T-helper 1 cell treated with Interleukin-12 subunit alpha and Interleukin-12 subunit beta and Interleukin-4 antibody, amounts not matched to agents 30 μg/mL and 1 μg/mL, for 36 hours (primary cell): ENCODE measurements at regions not wholly inside any gene's neighbourhood (a gene's known extent, or its start where the extent isn't known, plus 50 kb on each side); places are given as distances from the start of the nearest gene placed in this dataset.
"Not testable (repeated sequence)": the region's sequence is repeated elsewhere in the genome, so short reads cannot be mapped to it uniquely, and the experiment has no call there.

Source experiments
- H3K27ac Mint-ChIP-seq: one replicate; pipeline ENCODE4 v1.8.0; 2021; ENCODE audit warnings: mild to moderate bottlenecking, mixed read lengths
- H3K27me3 Mint-ChIP-seq: one replicate; pipeline ENCODE4 v1.8.0; 2021; ENCODE audit warnings: low read depth, mixed read lengths
- H3K36me3 Mint-ChIP-seq: one replicate; pipeline ENCODE4 v1.8.0; 2021; ENCODE audit warnings: low read depth, mixed read lengths
- H3K4me1 Mint-ChIP-seq: one replicate; pipeline ENCODE4 v1.8.0; 2021; ENCODE audit warnings: low read depth, mixed read lengths
- H3K4me3 Mint-ChIP-seq: one replicate; pipeline ENCODE4 v1.8.0; 2021; ENCODE audit warnings: mild to moderate bottlenecking, moderate library complexity, mixed read lengths
- H3K9me3 Mint-ChIP-seq: one replicate; pipeline ENCODE4 v1.8.0; 2021; ENCODE audit warnings: mixed read lengths

DNA sequence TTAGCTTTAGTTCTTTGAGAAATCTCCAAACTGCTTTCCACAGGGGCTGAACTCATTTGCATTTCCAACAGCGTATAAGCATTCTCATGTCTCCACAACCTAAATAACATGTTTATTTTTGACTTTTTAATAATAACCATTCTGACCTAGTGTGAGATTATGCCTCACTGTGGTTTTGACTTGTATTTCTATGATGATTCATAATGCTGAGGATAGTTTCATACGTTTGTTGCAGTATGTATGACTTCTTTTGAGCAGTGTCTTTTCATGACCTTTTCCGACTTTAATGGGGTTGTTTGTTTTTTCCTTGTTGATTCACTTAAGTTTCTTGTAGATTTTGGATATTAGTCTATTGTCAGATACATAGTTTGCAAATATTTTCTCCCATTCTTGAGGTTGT, 1833.0 kb upstream of the PCDH10 start:
- Mint-ChIP-seq H3K36me3 (no peaks in the 10 kb centered on the region), H3K4me3 (no peak overlapping the region), H3K27ac (no peak overlapping the region), H3K9me3 (peaks cover 5% of the 10 kb centered on the region), H3K27me3 (no peaks in the 10 kb centered on the region), H3K4me1 (no peaks in the 10 kb centered on the region)

GRCh38 chr4:131337936-131338335, 1811.2 kb upstream of the PCDH10 start:
- no peak overlapping the region for H3K4me3 Mint-ChIP-seq
- H3K9me3 Mint-ChIP-seq: peaks cover 4% of the 10 kb centered on the region
- no peaks in the 10 kb centered on the region for H3K27me3 Mint-ChIP-seq
- no peak overlapping the region for H3K27ac Mint-ChIP-seq
- no peaks in the 10 kb centered on the region for H3K4me1 Mint-ChIP-seq
- no peaks in the 10 kb centered on the region for H3K36me3 Mint-ChIP-seq

DNA sequence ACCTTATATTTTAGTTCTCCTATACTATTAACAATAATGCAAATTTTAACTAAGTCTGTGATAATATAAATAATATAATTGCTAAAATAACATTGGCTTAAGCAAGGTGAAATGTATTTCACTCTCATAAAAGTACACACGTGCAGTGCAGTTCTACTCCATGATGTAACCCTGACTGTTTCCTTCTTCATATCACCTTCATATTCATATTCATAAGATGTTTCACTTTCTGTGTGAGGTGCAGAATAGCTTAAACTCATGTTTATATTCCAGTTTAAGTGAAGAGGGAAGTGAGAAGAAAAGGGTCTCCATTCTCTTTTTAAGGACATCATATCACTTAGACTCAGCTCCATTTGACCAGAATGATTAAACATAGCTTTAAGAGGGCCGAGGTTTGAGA, 1810.0 kb upstream of the PCDH10 start:
- Mint-ChIP-seq H3K27ac (no peak overlapping the region), H3K36me3 (no peaks in the 10 kb centered on the region), H3K27me3 (no peaks in the 10 kb centered on the region), H3K4me1 (no peaks in the 10 kb centered on the region), H3K4me3 (no peak overlapping the region), H3K9me3 (peaks cover 4% of the 10 kb centered on the region)

DNA sequence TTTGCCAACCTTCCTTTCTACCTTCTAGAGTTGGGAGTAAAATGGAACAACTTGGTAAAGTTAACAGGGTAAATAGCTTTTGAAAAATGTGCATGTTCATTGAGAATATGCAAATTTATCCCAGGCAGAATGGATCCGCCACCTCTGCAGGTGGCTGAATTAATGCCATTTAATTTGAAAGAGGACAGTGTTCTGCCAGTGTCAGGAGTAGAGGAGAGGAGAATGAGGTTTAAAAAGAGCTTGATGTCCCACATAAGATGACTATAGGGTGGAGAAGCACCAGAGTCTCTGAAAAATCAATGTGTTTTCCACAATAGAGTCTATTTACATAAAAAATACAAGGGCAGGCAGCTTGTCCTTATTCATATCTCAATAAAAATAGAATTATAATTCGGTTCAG, 1804.3 kb upstream of the PCDH10 start:
- no peaks in the 10 kb centered on the region for H3K36me3 Mint-ChIP-seq
- H3K27me3 Mint-ChIP-seq: no peaks in the 10 kb centered on the region
- H3K4me3 Mint-ChIP-seq: no peak overlapping the region
- no peak overlapping the region for H3K27ac Mint-ChIP-seq
- H3K4me1 Mint-ChIP-seq: no peaks in the 10 kb centered on the region
- H3K9me3 Mint-ChIP-seq: peaks cover 4% of the 10 kb centered on the region

DNA sequence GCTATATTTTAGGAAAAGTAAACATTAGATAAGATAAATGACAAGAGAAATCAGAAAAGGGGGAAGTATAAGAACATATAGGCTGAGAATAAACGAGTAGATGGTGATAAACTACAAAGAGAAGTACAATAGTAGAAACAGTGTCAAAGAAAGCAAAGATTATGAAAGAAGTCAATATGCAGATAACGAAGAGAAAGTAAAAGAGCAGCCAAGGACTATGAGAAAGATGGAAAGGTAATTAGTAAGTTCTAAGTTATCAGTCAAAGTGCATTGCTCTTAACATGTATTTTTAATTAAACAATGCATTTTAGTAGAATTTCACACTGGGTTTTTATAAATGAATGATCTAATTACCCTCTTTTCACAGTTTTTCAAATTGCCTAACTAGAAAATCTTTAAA, 1801.3 kb upstream of the PCDH10 start:
- Mint-ChIP-seq H3K9me3 (no peaks in the 10 kb centered on the region), H3K4me3 (no peak overlapping the region), H3K4me1 (no peaks in the 10 kb centered on the region), H3K27ac (no peak overlapping the region), H3K27me3 (no peaks in the 10 kb centered on the region), H3K36me3 (no peaks in the 10 kb centered on the region)

DNA sequence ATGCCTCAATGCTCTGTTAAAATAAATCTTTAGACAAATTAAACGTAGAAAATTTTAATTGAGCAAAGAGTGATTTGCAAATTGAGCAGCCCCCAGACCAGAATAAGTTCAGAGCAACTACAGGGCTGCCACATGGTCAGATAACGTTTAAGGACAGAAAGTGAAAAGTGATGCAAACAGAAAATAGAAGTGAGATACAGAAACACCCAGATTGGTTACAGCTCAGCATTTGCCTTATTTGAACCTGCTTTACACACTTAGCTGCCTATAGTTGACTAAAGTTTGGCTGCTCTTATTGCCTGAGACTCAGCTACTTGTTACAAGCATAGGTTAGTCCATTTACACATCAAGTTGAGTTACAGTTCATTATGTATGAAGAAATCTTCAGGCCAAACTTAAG, 1800.8 kb upstream of the PCDH10 start:
- Mint-ChIP-seq H3K27ac (no peak overlapping the region), H3K9me3 (peaks cover 2% of the 10 kb centered on the region)

GRCh38 chr4:131352371-131352770, 1796.7 kb upstream of the PCDH10 start:
- H3K36me3 Mint-ChIP-seq, H3K27me3 Mint-ChIP-seq, H3K27ac Mint-ChIP-seq, H3K4me1 Mint-ChIP-seq, H3K9me3 Mint-ChIP-seq, H3K4me3 Mint-ChIP-seq: not testable (repeated sequence)

More for the DNA sequence above, 1800.8 kb upstream of the PCDH10 start:
- Mint-ChIP-seq H3K4me3 (no peak overlapping the region), H3K27me3 (no peaks in the 10 kb centered on the region), H3K36me3 (no peaks in the 10 kb centered on the region), H3K4me1 (no peaks in the 10 kb centered on the region)

DNA sequence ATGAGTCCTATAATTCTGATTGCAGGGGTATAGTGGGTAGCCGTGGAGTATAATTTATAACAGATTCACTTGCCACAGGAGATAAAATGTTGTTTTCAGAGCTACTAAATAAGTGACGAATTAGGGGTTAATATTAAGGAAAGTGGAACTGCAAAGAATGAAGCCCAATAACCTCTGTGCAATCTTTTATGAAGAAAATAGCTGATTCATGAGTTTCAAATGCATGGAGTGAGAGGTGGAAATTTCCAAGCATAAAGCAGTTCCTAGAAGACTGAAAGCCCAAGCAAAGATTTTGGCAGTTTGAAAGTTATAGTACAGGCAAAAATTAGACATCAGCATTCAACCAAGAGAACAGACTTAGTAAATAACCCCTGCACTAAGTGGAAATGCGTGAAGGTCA, 1782.4 kb upstream of the PCDH10 start:
- Mint-ChIP-seq H3K4me1 (no peaks in the 10 kb centered on the region), H3K27ac (no peak overlapping the region), H3K9me3 (no peaks in the 10 kb centered on the region), H3K27me3 (no peaks in the 10 kb centered on the region), H3K36me3 (no peaks in the 10 kb centered on the region), H3K4me3 (no peak overlapping the region)

DNA sequence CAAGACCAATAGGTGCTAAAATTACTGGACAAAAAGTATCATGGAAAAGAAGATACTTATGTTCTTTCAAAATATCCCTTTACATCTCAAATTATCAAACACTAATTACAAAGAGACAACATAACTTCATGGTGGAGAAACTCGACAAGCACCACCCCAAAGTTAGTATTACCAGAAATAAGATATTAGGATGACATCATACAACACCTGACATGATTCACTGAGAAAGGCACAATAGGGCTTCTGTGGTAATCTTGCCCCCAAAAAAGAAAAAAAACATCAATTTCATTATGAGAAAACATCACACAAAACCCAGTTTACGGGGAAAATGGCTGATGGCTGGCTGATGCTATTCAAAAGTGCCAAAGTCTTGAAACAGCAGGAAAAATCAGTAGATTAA, 1781.7 kb upstream of the PCDH10 start:
- no peak overlapping the region for H3K4me3 Mint-ChIP-seq
- H3K27ac Mint-ChIP-seq: no peak overlapping the region
- no peaks in the 10 kb centered on the region for H3K9me3 Mint-ChIP-seq
- H3K36me3 Mint-ChIP-seq: no peaks in the 10 kb centered on the region
- no peaks in the 10 kb centered on the region for H3K4me1 Mint-ChIP-seq
- no peaks in the 10 kb centered on the region for H3K27me3 Mint-ChIP-seq

DNA sequence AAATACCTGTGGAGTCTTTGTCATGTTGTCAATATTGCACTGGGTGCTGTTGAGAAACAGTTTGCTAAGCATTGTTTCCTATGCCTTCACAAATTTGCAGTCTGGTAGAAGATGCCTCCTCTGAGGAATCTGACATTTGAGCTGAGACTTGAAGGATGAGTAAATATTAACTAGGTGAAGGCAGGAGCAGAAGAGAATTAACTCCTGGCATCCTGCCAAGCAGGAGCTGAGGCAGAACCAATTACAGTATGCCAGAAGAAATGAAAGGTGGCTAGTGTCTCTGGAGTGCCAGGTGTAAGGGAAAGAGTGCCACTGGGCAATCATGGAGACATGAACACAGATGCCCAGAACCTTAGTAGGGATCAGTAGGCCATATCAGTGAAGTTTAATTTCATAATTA, 1778.2 kb upstream of the PCDH10 start:
- Mint-ChIP-seq H3K27ac (no peak overlapping the region), H3K4me3 (no peak overlapping the region), H3K9me3 (peaks cover 5% of the 10 kb centered on the region), H3K36me3 (no peaks in the 10 kb centered on the region), H3K27me3 (no peaks in the 10 kb centered on the region), H3K4me1 (no peaks in the 10 kb centered on the region)

DNA sequence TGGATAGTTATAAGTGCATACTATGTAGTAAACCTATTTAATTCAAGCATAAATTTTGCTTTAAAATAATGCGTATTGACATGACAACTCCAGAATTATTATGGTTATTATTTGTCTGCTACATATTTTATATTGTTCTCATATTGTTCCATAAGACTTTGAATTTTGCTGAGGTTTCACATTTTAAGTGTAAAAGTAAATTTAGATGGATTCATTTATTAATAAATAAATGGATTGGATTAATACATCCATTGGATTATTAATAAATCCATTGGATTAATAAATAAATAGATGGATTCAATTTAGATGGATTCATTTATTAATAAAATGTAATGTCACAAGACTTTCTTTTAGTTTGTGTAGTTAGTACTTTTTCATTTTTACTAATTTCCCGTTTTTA, 1768.0 kb upstream of the PCDH10 start:
- no peaks in the 10 kb centered on the region for H3K4me1 Mint-ChIP-seq
- H3K36me3 Mint-ChIP-seq: no peaks in the 10 kb centered on the region
- no peaks in the 10 kb centered on the region for H3K9me3 Mint-ChIP-seq
- H3K4me3 Mint-ChIP-seq: no peak overlapping the region
- H3K27ac Mint-ChIP-seq: no peak overlapping the region
- H3K27me3 Mint-ChIP-seq: no peaks in the 10 kb centered on the region

GRCh38 chr4:131382839-131383238, 1766.3 kb upstream of the PCDH10 start:
- Mint-ChIP-seq H3K4me1 (no peaks in the 10 kb centered on the region), H3K27ac (no peak overlapping the region), H3K4me3 (no peak overlapping the region), H3K36me3 (no peaks in the 10 kb centered on the region), H3K9me3 (no peaks in the 10 kb centered on the region), H3K27me3 (no peaks in the 10 kb centered on the region)

GRCh38 chr4:131388277-131388676, 1760.8 kb upstream of the PCDH10 start:
- Mint-ChIP-seq H3K4me1 (no peaks in the 10 kb centered on the region), H3K36me3 (no peaks in the 10 kb centered on the region), H3K27ac (no peak overlapping the region), H3K9me3 (no peaks in the 10 kb centered on the region), H3K27me3 (no peaks in the 10 kb centered on the region), H3K4me3 (no peak overlapping the region)

DNA sequence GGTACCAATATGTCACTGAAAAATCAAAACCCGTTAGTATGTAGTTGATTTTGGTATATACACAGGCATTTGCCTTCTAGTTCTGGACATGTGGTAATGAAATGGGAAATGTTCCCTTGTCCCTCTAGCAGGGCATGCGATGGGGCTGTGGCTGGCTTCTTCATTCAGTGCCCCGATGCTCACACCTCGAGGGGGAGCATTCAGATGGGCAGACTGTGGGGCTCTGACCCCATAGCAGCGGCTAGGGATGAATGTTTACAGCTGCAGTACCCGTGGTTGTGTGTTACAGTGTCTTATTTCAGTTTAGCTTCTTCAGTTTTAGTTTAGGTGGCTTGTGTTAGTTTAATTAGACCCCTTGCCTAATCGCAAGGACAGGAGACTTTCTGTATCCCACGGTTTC, 1741.0 kb upstream of the PCDH10 start:
- H3K4me3 Mint-ChIP-seq: no peak overlapping the region
- H3K36me3 Mint-ChIP-seq: no peaks in the 10 kb centered on the region
- H3K4me1 Mint-ChIP-seq: no peaks in the 10 kb centered on the region
- no peaks in the 10 kb centered on the region for H3K27me3 Mint-ChIP-seq
- H3K27ac Mint-ChIP-seq: no peak overlapping the region
- H3K9me3 Mint-ChIP-seq: peaks cover 8% of the 10 kb centered on the region

- no peaks in the 10 kb centered on the region for H3K36me3 Mint-ChIP-seq
- H3K4me3 Mint-ChIP-seq: no peak overlapping the region
- no peaks in the 10 kb centered on the region for H3K4me1 Mint-ChIP-seq
- no peaks in the 10 kb centered on the region for H3K27me3 Mint-ChIP-seq
- H3K27ac Mint-ChIP-seq: no peak overlapping the region
- peaks cover 11% of the 10 kb centered on the region for H3K9me3 Mint-ChIP-seq
These were observed 1737.7 kb upstream of the PCDH10 start for GRCh38 chr4:131411393-131411792.

- Mint-ChIP-seq H3K4me3 (no peak overlapping the region), H3K27me3 (no peaks in the 10 kb centered on the region), H3K4me1 (no peaks in the 10 kb centered on the region), H3K27ac (no peak overlapping the region), H3K36me3 (no peaks in the 10 kb centered on the region), H3K9me3 (peaks cover 11% of the 10 kb centered on the region)
These were observed 1729.9 kb upstream of the PCDH10 start for GRCh38 chr4:131419147-131419546.
